Fibroblast of peridontal ligament (primary cell): ENCODE measurements at regions not wholly inside any gene's neighbourhood (a gene's known extent, or its start where the extent isn't known, plus 50 kb on each side); places are given as distances from the start of the nearest gene placed in this dataset.
A peak's percentile ranks its signal among the peaks of the same experiment; 100 is the strongest.

Experiments used
- DNase-seq: peaks from one replicate; pipeline ENCODE4 v3.0.0-alpha.2; 2010; ENCODE audit errors: extremely low read depth

GRCh38 chr16:86060381-86061317 is 161.7 kb downstream of the IRF8 start:
- no peak for DNase-seq

DNA sequence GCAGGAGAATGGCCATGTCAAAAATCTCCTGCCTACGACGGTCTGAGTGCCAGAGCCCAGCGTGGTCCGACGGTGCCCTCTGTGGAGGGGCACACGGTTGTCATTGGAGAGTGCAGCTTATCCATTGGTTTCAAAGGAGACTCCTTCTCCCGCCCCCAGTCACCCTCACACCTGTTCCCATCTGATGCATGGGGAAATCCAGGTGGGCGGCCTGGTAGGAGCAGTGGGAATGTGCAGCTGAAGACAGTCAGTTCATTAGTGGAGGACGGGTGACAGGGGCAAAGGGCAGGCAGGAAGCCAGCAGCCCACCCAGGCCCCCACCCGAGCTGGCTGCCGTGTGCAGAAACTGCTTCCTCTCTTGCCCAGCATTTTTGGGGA is 162.3 kb downstream of the IRF8 start:
- no peak for DNase-seq

DNA sequence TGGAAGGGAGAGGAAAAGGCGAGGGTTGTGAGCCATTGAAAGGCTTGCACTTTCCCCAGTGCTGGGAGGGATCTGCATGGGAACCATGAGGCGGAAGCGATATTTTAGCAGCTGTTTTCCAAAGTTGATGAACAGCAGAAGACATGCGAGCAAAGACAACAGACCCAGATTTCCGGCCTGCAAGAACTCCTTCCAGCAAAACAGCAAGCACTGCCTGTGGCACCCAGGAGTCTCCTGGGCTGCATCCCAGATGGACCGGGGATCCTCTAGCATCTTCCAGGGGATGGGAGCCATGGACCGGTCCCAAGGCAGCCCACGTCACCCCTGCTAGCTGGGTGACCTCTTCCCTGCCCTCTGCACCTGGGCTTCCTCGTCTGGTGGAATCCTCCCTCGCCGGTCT is 162.8 kb downstream of the IRF8 start:
- no peak for DNase-seq

GRCh38 chr16:86062271-86062965 is 163.5 kb downstream of the IRF8 start:
- no peak for DNase-seq

DNA sequence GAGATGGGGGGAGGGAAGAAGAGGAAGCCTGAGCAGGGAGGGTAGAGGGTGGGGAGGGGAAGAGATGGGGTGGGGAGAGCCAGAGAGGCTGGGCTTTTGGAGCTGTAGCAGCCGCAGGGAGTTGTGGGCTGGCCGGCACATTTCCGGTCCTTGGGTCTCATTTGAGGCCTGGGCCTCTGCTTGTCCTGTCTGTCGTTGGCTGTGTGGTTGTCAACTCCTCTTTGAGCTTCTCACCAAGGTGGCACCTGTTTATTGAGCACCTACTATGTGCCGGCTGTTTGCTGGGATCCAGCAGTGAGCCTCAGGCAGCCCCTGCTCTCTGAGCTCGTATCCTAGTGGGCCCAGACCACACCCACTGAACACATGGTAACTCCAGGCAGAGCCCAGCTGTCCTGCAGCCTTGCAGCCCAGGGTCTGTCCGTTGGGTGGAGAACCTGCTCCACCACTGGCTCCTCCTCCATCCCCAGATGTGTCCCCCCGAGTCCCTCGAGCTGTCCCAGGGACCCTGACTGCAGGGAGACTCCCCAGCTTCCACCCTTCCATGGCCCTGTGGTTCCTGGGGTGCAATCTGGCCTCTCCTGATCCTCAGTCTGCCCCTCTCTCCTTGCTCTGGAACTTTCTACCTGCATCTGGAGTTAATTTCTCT is 164.9 kb downstream of the IRF8 start:
- DNase-seq: no peak

GRCh38 chr16:86064431-86065250 is 165.7 kb downstream of the IRF8 start:
- DNase-seq: no peak

GRCh38 chr16:86065711-86066110 is 166.7 kb downstream of the IRF8 start:
- DNase-seq: no peak

- no peak for DNase-seq
Measured at GRCh38 chr16:86066811-86067210, 167.8 kb downstream of the IRF8 start.

- DNase-seq: no peak
Measured at GRCh38 chr16:86067516-86067915, 168.6 kb downstream of the IRF8 start.

DNA sequence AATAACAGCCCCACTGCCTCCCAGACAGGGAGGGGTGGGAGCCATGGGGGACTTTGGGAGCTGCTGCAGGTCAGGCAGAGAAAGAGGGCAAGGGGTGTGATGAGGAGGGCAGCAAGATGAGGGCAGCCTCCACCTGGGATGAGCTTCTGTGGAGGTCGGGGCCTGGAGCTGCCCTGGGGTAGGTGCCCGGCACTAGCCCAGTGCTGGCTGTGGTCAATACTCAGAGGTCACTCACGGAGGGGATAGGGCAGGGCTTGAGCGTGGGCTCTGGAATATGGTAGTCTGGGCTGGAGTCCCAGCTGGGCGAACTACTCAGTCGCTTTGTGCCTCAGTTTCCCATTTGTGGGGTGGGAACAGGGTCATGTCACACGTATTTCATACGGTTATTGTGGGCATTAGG is 169.0 kb downstream of the IRF8 start:
- no peak for DNase-seq

DNA sequence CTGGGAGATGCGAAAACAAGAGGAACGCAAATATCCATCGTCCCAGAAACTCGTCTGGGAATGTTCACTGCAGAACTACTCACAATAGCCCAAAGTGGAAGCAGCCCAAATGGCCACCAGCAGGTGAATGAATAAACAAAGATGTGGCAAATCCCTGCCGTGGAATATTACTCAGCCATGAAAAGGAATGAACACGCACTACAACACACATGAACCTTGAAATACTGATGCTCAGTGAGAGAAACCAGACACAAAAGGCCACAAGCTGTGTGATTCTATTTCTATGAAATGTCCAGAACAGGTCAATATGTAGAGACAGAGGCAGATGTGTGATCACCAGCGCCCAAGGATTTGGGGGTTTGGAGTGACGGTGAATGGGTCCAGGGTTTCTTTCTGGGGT is 169.8 kb downstream of the IRF8 start:
- no peak for DNase-seq

DNA sequence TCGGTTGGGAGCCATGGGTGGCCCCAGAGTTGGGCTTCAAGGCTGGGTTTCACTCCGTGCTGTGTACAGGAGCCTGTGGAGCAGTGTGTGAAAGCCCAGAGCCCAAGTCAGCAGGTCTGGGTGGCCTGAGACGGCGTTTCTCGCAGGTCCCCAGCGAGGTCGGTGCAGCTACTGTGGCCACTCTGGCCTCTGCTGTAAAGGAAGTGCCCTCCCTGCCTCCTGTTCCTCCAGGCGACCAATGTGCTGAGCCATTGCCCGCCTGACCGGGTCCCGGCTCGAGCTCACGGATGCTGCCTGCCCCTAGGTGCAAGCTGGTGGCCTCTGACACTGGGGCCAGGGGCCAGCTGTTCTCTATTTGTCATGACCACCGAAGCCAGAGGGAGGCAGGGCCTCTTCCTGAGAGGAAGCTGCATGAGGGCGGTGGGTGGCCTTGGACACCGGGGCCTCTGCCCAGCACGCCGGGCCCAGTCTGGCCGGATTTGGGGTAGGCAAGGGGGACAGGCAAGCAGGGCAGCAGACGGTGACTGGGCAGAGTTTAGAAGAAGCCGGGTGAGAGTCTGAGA is 170.9 kb downstream of the IRF8 start:
- DNase-seq: no peak

- no peak for DNase-seq
Measured at GRCh38 chr16:86070484-86070883, 171.5 kb downstream of the IRF8 start.

DNA sequence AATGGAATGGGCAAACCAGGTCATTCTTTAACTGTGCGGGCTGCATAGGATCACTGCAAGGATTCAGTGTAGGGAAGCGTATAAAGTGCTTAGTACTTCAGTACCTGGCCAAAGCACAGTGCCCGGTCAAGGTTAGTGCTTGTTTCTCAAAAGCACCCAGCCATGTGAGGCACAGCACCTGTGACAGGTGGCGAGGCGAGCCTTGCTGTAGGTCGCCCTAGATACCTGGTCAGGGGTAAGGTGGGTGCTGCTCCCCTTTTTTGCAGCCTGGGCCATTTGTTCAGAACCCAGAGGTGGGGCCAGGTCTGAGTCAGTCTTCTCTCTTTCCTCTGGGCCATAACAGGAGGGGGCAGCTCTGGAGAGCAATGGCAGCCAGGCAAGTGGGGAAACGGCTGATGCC is 172.0 kb downstream of the IRF8 start:
- DNase-seq: no peak

GRCh38 chr16:86071611-86072240 is 172.8 kb downstream of the IRF8 start:
- no peak for DNase-seq

DNA sequence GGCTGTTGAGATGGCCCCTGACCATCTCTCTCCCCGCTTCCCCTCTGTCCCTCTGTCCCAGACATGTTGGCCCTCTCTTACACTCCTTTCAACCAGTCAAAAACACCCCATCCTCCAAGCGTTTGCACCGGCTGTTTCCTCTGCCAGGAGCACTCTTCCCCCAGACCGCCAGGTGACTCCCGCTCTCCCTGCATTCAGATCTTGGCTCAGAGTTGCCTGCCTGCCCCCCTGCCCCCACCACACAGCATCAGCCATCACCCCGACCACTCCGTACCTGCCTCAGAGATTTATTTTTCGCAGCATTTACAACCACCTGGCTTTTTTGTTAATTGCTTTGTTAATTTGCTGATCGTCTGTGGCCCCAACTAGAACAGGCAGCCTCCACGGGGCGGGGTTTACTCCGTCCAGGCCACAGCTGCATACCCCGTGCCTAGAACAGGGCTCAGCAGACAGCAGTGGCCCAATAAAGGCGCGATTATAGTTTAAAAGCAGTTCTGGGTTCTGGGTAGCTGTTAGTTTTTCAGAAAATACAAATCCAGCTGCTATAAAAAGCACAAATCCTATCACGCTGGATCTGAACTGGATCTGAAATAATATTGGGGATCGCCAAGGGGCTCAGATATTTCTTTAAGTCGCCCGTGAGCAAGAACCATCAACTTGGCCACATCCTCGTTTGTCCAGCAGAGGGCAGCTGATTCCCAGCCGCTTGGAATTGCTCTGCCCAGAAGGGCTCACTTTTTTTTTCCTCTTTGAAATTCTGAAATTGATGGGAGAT is 173.6 kb downstream of the IRF8 start:
- peak; percentile 90 for DNase-seq

- DNase-seq: no peak
Measured at GRCh38 chr16:86073103-86073625, 174.2 kb downstream of the IRF8 start.

DNA sequence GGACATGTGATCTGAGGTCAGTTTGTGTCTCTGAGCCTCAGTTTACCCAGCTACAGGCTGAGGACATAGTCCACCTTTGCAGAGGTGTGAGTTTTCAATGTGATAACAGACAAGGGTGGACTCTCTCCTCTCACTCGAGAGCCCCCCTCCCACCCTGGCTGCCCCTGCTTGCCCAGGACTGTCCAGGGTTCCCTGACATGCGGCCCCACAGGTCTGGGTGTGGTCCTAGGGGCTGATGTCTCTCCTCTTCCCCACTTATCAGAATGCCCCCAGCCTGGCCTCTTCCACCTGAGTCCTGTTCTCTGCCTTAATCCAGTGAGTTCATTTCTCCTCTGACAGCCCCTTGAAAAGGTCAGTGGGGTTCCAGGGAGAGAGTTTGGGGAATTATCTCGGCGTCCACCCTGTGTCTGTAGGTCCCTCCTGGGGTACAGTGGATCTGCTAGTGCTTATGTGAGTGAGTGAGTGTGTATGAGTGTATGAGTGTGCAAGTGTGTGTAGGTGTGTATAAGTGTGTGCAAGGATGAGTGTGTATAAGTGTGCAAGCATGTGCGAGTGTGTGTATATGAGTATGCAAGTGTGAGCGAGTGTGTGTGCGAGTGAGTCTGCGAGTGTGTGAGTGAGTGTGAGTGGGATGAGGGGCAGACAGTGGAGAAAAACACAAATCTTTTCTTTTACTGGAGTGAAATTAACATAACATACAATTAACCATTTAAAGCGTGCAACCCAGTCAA is 175.0 kb downstream of the IRF8 start:
- no peak for DNase-seq
